HG03521 (cell line): ENCODE measurements at regions not wholly inside any gene's neighbourhood (a gene's known extent, or its start where the extent isn't known, plus 50 kb on each side); places are given as distances from the start of the nearest gene placed in this dataset.

ENCODE experiments used
- ATAC-seq: cut with Tn5 transposase; IDR thresholded peaks from one replicate; pipeline ENCODE4 v1.9.1; 2021; ENCODE audit warnings: mild to moderate bottlenecking, moderate library complexity; ENCODE audit not compliant: unreplicated experiment

DNA sequence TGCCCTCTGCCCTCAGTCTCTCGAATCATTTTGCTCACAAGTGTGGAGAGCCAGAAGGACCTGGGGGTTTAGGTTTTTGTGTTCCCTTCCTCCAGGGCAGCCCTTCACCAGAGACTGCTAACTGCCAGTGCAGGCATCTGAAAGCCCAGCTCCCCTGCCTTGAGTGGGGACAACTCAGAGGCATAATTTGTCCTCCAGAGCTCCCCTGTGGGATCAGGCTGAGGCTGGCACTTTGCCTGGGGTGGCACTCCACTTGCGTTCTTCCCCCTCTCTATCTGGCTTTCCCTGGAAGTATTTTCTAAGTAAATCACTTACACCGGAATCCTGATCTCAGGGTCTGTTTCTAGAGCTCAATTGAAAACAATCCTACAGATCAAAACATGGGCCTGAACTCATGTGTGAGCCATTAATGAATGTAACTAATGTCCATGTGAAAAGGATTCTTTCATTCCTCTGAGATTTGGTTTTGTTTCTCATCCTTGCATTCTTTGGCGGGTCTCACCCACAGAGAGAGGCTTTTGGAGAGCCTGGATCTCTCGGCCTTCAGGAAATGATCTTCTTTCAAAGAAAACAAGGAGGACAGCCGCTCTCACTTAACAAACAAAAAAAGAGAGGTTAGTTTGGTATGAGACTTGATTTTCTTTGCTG is 125.7 kb upstream of the RIPOR2 start:
- no peak for ATAC-seq

DNA sequence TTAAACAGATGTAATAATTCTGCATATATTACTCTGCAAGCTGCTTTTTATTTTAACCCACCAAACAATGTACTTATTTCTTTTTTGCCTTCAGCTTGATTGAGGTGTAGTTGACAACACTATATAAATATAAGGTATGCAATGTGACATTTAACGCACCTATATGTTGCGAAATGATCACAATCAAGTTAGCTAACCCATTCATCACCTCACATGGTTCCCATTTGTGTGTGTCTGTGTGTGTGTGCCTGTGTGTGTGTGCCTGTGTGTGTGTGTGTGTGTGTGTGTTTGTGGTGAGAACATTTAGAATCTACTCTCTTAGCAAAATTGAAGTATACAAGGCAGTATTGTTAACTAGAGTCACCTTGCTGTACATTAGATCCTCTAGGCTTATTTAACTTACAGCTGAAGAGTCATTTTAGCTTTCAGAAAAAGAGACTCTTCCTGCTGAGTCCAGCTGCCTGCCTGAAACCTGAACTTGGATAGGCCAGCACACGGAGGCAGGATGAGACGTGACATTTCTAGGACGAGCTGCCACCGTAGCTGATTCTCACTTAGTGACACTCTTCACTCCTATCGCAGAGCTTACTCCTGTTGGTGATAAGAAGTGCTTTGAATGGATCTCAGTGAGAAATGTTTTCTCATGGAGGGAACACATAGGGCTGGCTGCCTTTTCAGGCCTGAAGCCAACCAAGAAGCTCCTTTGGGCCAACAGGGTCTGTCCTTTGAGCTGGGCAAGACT is 126.5 kb upstream of the RIPOR2 start:
- ATAC-seq, result no peak

DNA sequence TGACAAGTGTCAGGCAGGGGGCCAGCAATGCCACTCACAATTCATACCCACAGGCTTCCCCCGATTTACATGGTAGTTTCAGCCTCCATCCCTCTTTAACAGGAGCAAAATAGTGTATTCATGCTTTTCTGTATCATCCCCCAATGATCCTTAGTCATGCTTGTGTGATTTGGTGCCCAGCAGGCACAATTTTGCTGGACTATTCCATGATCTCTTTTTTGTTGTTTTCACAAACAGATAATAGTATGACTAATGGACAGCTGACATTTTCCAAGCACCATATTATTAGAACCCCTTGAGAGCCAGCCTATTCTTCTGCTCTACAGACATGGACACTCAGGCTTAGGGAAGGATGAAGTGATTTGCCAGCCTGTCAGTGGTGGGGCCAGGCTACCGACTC is 128.2 kb upstream of the RIPOR2 start:
- ATAC-seq, result no peak

GRCh38 chr6:25065666-25066065 is 129.9 kb upstream of the RIPOR2 start:
- ATAC-seq, result no peak

DNA sequence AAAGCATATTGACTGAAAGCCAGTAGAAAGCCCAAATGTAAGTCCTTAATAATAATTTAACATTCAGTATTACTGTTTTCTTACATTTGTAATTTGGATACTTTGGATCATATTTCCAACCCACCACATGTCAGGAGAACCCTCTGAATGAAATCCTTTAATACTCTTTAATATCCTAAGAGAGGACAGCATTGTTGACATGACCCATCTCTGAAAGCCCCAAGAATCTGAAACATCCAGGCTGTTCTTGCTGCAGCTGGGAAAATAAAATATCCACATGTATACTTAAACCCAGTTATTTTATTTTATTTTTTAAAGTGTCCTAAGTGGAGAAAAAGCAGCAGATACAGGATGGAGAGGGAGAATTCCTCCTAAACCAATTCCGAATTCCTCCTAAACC is 130.8 kb upstream of the RIPOR2 start:
- ATAC-seq, result no peak

DNA sequence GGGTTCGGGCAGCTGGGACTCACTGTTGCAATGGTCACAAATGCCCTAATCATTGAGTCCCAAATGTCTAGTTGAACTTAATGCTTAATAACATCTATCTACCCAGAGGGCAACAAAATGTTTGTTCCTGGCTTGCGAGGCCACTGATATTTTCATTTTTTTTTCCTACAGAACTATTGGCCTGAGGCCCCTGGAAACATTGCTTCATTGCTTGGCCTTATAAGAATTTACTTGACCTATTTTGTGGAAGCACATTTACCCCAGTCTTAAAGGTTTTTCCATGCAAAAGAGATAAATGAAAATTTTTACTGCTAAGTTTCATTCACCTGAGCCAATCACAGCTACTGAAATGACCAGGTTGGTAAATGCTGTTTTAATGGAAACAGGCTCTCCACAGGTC is 133.1 kb upstream of the RIPOR2 start:
- no peak for ATAC-seq

DNA sequence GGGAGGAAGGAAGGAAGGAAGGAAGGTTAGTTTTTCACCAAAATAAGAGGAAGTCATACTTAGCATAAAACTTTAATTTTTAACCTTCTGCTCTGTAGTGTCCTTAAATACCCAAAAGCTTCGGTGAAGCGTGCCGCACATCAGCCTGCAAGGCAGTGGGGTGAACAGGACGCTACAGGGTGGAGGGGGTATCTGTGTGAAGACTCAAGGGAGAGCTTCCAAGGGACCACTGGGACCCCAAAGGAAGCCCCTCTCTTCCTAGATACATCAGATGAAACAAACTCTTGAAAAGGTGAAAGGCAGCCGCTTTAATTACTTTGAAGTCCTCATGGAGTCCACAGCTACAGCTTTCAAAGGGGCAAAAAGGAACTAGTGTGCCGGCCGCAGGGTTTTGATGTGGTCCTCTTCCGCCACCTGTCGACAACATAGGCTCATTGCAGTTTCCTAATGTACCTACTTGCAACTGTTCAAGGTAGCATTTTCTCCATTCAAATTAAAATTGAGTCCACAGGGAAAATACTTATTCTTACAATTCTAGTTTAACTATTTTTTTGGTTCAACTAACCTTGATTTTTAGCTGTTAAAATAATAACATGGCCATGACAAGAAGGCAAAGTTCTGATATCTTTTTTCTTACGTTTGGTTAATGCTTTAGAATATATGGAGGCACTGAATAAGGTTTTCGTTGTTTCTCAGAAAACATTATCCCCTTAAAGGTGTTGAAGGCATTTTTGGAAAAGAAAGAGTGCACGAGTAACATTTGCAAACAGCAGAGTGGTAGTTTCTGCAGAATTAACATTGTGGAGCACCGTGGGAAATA is 135.0 kb upstream of the RIPOR2 start:
- ATAC-seq, result peak; percentile 74

GRCh38 chr6:25078141-25078540 is 142.4 kb upstream of the RIPOR2 start:
- no peak for ATAC-seq

GRCh38 chr6:25083784-25084507 is 148.2 kb upstream of the RIPOR2 start:
- ATAC-seq, result no peak

- no peak for ATAC-seq
Measured at GRCh38 chr6:25084508-25084833, 148.7 kb upstream of the RIPOR2 start.

DNA sequence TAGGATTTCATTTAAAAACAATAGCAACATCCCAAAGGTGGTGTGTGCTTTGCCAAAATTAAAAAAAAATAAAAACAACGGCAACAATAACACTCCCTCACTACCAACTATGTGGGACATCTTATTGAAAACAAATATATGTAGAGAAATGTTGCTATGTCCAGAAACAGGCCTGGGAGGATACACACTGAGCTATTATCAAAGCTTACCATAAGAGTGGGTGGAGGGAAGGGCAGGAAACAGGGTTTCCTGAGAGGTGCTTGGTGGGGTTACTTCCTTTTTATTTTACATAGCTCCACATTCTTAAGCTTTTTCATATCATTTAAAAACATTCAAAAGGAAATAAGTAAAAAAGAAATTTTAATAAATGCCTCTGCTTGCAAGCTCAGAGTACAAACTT is 150.0 kb upstream of the RIPOR2 start:
- no peak for ATAC-seq

GRCh38 chr6:25086500-25087091 is 150.8 kb upstream of the RIPOR2 start:
- ATAC-seq, result no peak

DNA sequence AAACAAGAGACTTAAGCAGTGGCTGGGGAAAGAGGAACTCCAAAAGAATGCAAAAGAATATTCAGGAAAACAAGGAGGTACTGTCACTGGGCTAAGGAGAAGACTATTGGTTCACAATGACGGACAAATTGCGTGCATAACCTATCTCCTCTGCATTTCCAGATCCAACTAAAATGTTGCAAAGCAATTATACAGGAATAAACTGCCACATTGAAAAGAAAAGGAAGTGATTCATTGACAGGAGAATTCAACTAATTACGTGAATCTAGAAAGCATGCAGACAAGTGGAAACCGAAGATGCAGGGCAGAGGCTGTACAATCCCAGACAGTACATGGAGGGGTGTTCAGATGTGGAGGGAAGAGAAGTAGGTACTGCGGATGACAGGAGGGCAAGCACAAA is 152.8 kb upstream of the RIPOR2 start:
- ATAC-seq, result no peak

GRCh38 chr6:25089442-25089841 is 153.7 kb upstream of the RIPOR2 start:
- ATAC-seq, result no peak

DNA sequence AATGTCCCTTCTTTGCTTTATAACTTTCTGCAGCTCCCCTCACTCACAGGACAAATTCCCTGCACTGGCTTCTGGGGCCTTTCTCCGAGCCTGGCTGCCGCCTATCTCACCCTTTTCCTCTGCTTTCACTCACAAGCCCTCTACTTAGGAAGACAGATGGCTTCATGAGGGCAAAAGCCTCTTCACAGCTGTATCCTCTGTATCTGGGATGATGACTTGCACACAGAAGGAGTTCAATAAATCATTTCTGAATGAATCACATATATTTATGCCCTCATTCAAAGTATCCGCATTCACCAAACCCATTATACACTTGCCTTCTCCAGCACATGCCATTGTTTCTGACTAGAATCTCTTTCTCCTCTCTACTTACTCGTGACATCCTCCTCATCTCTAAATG is 159.0 kb upstream of the RIPOR2 start:
- no peak for ATAC-seq

DNA sequence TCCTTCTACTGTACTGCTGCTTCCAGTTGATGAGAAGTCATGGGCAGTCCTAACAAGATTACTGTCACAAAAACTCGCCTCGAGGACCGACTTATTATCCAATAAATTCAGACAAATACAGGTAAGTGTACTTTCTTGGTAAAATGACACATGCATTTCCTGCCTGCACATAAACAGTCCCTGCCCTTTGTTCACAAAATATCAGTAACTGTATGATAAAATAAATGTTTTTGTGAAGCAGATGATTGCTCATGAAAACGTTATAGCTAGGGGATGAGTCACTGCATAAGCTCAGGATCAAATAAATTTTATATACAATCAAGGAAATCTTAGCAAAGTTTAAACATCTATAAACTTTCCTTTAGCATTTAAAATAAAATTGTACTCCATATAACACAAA is 164.5 kb upstream of the RIPOR2 start:
- ATAC-seq, result no peak

- ATAC-seq, result no peak
Measured at GRCh38 chr6:25103603-25104002, 167.8 kb upstream of the RIPOR2 start.

- ATAC-seq, result no peak
Measured at GRCh38 chr6:25105070-25105925, 169.5 kb upstream of the RIPOR2 start.

DNA sequence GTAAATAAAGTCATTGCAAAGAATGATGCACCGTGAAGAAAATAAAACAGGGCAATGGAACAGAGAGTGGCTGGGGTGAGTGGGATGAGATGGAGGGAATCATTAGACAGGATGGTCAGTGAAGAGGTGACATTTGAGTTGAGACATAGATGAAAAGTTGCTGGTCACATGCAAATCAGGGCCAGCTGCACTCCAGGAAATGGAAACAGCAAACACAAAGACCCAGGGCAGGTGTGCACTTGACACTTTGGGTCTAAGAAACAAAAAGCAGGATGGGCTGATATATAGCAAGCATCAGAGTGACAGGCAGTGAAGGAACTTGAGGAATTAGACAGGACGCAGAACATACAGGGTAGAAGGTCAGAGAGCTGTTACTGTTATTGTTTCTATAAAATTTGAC is 171.5 kb upstream of the RIPOR2 start:
- ATAC-seq, result peak; percentile 61

DNA sequence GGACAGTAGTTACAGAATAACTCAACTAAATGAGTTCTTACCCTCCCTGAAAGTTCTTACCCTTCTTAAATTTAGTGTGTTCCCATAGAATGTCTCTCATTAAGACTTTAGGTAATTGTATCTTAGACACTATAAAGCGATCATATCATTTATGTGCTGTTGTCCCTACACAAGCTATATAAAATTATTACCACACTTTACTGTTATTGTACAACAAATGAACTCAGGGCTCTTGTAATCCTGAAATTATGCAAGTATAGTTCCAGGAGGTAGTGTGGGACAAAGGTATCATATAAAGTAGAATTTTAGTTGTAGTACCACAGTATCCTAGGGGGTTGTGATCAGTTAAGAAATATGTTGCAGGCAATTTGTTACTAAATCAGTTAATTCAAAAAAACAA is 167.4 kb upstream of the CARMIL1 start:
- no peak for ATAC-seq
